Immature natural killer cell (primary cell): ENCODE measurements at regions not wholly inside any gene's neighbourhood (a gene's known extent, or its start where the extent isn't known, plus 50 kb on each side); places are given as distances from the start of the nearest gene placed in this dataset.

Source experiments
- DNase-seq, 3 donors: peaks; one replicate each; pipeline ENCODE4 v3.0.0; 2022; ENCODE audit warnings: mixed read lengths in 1 of 3
- H3K27ac Mint-ChIP-seq, 6 donors: one replicate each; pipeline ENCODE4 v1.8.0; 2020; ENCODE audit warnings: mixed read lengths in 6 of 6, mild to moderate bottlenecking in 5 of 6, inconsistent platforms in 4 of 6, moderate library complexity in 3 of 6
- H3K27me3 Mint-ChIP-seq, 3 donors: one replicate each; pipeline ENCODE4 v1.8.0; 2020 to 2021; ENCODE audit warnings: low read depth in 3 of 3, mild to moderate bottlenecking in 3 of 3, mixed read lengths in 3 of 3, moderate library complexity in 3 of 3, inconsistent platforms in 1 of 3
- H3K36me3 Mint-ChIP-seq, 3 donors: one replicate each; pipeline ENCODE4 v1.8.0; 2020; ENCODE audit warnings: mixed read lengths in 3 of 3, inconsistent platforms in 2 of 3, mild to moderate bottlenecking in 2 of 3
- H3K4me1 Mint-ChIP-seq, 2 donors: one replicate each; pipeline ENCODE4 v1.8.0; 2020; ENCODE audit warnings: inconsistent platforms in 2 of 2, mild to moderate bottlenecking in 2 of 2, mixed read lengths in 2 of 2, moderate library complexity in 1 of 2
- H3K4me3 Mint-ChIP-seq, 5 donors: one replicate each; pipeline ENCODE4 v1.8.0; 2020; ENCODE audit warnings: mild to moderate bottlenecking in 5 of 5, mixed read lengths in 5 of 5, inconsistent platforms in 3 of 5, moderate library complexity in 3 of 5
- H3K9me3 Mint-ChIP-seq, 6 donors: one replicate each; pipeline ENCODE4 v1.8.0; 2020; ENCODE audit warnings: mild to moderate bottlenecking in 6 of 6, mixed read lengths in 6 of 6, inconsistent platforms in 4 of 6, moderate library complexity in 3 of 6

DNA sequence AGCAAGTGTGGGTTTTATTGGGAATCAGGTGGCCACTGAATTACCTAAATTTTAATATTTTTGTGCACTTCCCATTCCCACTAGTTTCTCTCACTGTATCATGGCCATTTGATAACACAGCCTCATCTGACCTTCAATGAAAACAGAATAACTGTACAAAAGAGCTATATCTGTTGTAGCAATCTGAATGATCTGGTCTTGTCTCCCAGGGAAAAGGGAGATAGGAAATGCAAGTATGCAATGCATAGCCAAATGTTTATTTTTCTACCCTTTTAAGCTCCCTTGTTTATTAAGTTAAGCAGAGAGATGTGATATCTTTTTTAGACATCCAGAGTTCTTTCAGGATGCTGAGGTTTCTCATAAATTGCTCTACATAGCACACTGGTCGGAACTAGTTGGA is 288.3 kb upstream of the CLINT1 start:
- Mint-ChIP-seq H3K36me3 (no peaks in the 10 kb centered on the region), H3K9me3 (no peaks in the 10 kb centered on the region), H3K27ac (no peak overlapping the region), H3K4me3 (no peak overlapping the region), H3K27me3 (peaks cover 3 to 4% (median 4%) of the 10 kb centered on the region in 3 donors), H3K4me1 (no peaks in the 10 kb centered on the region)
- no peak for DNase-seq

DNA sequence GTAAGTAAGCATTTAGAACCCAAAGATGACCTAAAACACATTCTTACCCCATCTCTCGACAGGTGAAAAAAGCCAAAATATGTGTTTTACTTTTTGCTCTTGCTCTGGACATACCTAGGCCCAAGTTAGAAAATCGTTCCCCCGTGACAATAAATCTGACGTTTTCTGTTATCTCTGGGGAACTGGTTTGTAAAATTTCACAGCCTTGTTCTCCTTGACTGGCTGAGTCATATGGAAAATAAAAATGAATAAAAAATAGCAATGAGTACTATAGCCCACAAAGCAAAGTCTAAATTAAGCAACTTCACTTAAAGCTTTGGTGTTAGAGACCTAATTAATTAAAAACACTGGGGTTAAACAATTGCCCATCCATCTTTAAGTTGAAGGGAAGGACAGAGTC is 286.9 kb upstream of the CLINT1 start:
- Mint-ChIP-seq H3K4me1 (no peaks in the 10 kb centered on the region), H3K27me3 (peaks cover 2 to 4% (median 4%) of the 10 kb centered on the region in 3 donors), H3K36me3 (no peaks in the 10 kb centered on the region), H3K27ac (no peak overlapping the region), H3K4me3 (no peak overlapping the region), H3K9me3 (no peaks in the 10 kb centered on the region)
- DNase-seq, result no peak

DNA sequence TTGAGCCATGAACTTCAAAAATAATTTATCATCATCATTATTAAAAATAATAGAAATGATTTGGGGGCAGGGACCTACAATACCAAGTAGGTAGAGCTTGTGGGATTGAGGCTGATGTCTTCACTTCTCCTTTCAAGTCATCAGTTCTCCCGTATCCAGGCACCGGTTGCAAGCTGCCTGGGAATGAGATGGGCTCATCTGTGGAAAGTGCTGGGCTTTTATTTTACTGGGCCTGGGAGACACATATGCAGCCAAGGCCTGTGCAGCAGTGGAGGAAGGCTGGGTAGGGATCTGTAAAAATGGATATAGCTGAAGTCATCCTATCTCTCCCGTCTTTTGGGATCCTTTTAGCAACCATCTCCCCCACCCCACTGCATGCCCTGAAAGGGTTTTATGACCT is 284.1 kb upstream of the CLINT1 start:
- H3K9me3 Mint-ChIP-seq, result peaks cover 0 to 2% (median 0%) of the 10 kb centered on the region in 6 donors
- H3K4me3 Mint-ChIP-seq, result no peak overlapping the region
- no peak for DNase-seq
- peaks cover 0 to 6% (median 3%) of the 10 kb centered on the region in 3 donors for H3K27me3 Mint-ChIP-seq
- no peaks in the 10 kb centered on the region for H3K36me3 Mint-ChIP-seq
- H3K4me1 Mint-ChIP-seq, result no peaks in the 10 kb centered on the region
- H3K27ac Mint-ChIP-seq, result no peak overlapping the region

DNA sequence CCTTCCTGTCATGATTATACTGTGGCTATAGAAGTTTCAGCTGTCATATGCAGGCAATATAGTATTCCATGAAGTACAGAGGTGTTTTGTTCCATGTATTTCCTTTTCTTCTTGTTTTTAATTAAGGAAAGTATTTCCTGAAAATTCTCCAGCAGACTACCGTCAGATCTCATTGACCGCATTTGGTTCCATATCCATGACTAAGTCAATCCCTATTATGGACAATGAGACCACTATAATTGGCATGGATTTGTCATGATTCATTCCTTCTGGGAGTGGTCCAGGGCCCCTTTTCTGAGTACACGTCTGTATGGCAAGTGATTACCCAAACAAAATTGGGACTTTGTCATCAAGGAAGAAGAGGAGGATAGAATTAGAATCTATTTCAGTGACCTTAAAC is 283.2 kb upstream of the CLINT1 start:
- Mint-ChIP-seq H3K4me3 (no peak overlapping the region), H3K27ac (no peak overlapping the region), H3K27me3 (peaks cover 0 to 6% (median 3%) of the 10 kb centered on the region in 3 donors), H3K9me3 (peaks cover 0 to 2% (median 0%) of the 10 kb centered on the region in 6 donors), H3K4me1 (no peaks in the 10 kb centered on the region), H3K36me3 (no peaks in the 10 kb centered on the region)
- DNase-seq, result no peak

DNA sequence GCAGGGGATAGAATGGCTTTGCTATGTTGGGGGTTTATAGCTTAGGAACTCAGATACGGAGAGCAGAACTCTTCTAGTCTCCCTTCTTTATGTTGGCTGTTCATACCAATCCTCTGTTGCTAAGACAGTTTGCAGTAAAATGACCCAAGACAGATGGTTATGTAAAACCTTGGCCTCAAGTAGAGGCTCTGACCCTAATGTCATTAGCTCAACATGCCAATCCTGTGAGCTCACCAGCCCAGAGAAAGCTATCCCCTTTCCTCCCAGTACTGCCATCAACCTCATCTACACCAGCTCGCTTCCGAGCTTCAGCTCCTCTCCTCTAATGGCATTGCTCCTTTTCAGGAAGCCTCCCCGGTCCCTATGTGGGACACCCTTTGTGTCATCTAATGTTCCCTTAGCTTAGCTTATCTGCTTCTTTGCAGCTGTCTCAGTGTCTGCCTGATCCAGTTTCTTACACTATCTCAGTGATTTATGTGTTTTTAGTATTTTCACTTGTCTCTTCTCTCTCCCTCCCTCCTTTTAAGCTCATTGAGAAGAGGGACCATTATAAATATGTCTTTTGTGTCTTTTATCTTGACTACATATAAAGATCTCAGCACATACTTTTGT is 281.3 kb upstream of the CLINT1 start:
- peaks cover 0 to 2% (median 0%) of the 10 kb centered on the region in 6 donors for H3K9me3 Mint-ChIP-seq
- no peak for DNase-seq
- no peak overlapping the region for H3K27ac Mint-ChIP-seq
- no peaks in the 10 kb centered on the region for H3K36me3 Mint-ChIP-seq
- H3K4me3 Mint-ChIP-seq, result no peak overlapping the region
- no peaks in the 10 kb centered on the region for H3K4me1 Mint-ChIP-seq
- peaks cover 0 to 6% (median 3%) of the 10 kb centered on the region in 3 donors for H3K27me3 Mint-ChIP-seq

DNA sequence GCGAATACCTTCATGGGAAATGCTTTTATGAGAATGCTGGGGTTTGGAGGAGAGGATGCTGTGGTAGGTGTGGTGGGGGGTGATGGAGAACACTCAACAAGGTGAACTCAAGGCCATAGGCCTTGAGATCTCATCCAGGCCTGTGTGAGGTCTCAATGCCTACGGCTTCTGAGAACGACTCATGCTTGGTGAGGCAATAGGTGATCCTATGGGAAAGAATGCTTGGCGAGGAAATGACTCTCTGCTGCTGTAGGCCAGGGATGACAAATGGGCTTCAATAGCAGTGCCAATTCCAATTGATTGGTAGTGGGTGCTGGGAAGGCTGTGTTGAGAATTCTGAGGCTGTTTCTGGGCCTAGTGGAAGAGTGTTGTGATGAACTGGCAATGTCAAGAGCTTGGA is 280.2 kb upstream of the CLINT1 start:
- H3K4me1 Mint-ChIP-seq, result no peaks in the 10 kb centered on the region
- DNase-seq, result no peak
- H3K27me3 Mint-ChIP-seq, result peaks cover 0 to 3% (median 3%) of the 10 kb centered on the region in 3 donors
- peaks cover 0 to 2% (median 0%) of the 10 kb centered on the region in 6 donors for H3K9me3 Mint-ChIP-seq
- H3K4me3 Mint-ChIP-seq, result no peak overlapping the region
- no peaks in the 10 kb centered on the region for H3K36me3 Mint-ChIP-seq
- no peak overlapping the region for H3K27ac Mint-ChIP-seq

DNA sequence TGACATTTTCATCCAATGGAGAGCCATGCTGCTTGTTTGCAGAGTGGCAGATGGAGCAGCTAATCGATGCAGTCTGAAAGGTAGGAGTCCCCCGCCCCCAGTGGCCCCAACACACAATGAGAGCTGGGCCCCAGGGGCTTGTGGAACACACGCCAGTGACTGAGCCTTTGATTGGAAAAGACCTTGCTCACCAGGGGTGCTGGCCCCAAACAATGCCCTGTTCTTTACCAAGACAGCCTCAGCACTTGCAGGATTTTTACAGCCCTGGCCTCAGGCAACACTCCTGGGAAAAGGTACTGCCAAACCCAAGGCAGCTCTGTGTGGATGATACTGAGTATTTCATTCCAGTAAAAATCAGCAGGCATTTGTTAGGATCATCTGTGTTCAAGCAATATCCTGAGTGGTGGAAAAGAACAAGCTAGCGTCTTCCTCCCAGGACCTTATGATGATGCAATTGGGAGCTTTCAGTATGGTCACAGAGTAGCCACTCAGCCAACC is 276.8 kb upstream of the CLINT1 start:
- Mint-ChIP-seq H3K27me3 (peaks cover 0 to 2% (median 0%) of the 10 kb centered on the region in 3 donors), H3K4me3 (no peak overlapping the region), H3K27ac (no peak overlapping the region), H3K36me3 (no peaks in the 10 kb centered on the region), H3K4me1 (no peaks in the 10 kb centered on the region), H3K9me3 (peaks cover 0 to 2% (median 0%) of the 10 kb centered on the region in 6 donors)
- no peak for DNase-seq

DNA sequence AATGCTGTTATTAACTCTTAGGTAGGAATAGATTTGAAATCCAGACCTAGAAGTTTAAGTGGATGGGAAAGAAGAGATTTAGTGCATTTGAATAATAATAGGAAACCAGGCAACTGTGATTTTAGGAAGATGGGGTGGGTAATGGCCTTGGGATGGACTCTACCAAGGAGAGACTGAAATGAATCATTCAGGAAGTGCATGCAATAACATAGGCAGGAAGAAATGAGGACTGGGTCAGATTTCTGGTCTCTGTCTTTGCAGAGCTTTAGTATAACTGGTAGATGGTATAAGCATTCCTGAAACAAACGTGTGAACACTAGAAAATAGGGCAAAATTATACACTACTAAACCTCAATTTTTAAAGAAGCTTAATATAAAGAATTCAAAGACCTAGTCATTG is 274.4 kb upstream of the CLINT1 start:
- DNase-seq, result no peak
- H3K27me3 Mint-ChIP-seq, result peaks cover 0 to 2% (median 0%) of the 10 kb centered on the region in 3 donors
- H3K27ac Mint-ChIP-seq, result no peak overlapping the region
- H3K36me3 Mint-ChIP-seq, result no peaks in the 10 kb centered on the region
- no peak overlapping the region for H3K4me3 Mint-ChIP-seq
- H3K4me1 Mint-ChIP-seq, result no peaks in the 10 kb centered on the region
- H3K9me3 Mint-ChIP-seq, result peaks cover 0 to 2% (median 0%) of the 10 kb centered on the region in 6 donors

DNA sequence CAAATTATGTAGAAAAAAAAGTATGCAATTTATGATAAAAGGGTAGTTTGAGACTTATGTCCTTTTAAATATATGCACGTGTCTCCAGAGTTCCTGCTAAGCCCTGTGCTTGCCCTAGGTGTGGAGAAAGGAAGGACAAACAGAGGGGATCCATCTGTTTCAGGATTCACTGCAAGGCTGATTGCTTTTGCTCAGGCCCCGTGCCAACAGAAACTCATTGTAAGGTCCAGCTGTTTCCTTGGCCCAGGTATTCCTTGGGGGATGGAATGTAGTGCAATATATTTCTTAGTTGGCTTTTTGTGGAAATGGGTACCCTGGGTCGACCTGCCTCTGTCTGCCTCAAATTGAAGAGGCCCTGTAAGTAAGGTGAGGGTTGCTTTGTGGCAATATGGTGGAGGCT is 268.6 kb upstream of the CLINT1 start:
- Mint-ChIP-seq H3K4me3 (no peak overlapping the region), H3K36me3 (no peaks in the 10 kb centered on the region), H3K9me3 (peaks cover 0 to 2% (median 0%) of the 10 kb centered on the region in 6 donors), H3K4me1 (no peaks in the 10 kb centered on the region), H3K27ac (no peak overlapping the region), H3K27me3 (peaks cover 1 to 2% (median 2%) of the 10 kb centered on the region in 3 donors)
- DNase-seq, result no peak

DNA sequence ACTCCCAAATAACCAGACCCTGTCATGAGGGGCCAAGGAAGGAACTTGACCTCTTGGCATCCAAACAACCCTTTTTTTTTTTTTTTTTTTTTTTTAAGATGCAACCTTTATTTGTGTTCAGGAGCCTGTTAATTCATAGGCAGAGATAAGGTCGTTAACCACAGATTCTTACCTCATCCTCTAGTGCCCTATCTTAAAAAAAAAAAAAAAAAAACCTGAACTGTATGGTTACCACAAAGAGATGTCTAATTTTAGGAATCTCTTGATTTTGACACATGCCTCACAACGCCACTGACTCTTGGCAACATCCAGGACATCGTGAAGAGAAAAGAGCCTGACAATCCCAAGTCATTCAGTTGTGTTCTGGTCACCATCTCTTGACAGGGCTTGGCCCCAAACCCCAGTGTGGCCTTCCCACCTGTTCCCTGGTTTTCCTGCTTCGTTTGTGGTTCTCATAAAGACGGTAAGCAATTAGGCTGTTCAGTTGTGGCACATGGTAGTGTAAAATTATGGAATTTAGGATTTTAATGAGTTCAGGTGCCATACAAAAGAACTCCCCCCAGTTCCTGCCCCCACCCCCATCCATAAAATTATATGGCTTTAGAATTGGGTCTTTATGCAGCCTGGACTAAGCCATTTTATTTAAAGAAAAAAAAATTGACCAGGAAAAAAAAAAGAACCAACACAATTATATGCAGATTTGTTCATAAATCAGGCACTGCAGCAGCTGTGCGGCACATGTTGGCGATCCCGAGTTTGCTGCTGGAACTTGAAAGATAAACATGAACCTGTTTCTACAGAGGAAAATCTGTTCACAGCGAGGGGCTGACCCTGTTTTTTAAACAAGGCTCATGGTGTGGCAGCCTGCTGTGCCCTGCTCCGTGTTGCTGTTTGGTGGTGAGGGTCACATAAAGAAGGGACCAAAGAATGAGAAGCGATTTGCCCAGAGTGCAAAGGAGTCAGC is 267.8 kb upstream of the CLINT1 start:
- H3K4me1 Mint-ChIP-seq, result no peaks in the 10 kb centered on the region
- H3K9me3 Mint-ChIP-seq, result peaks cover 0 to 2% (median 0%) of the 10 kb centered on the region in 6 donors
- no peak overlapping the region for H3K27ac Mint-ChIP-seq
- H3K27me3 Mint-ChIP-seq, result peaks cover 1 to 2% (median 2%) of the 10 kb centered on the region in 3 donors
- DNase-seq, result no peak
- H3K4me3 Mint-ChIP-seq, result no peak overlapping the region
- H3K36me3 Mint-ChIP-seq, result no peaks in the 10 kb centered on the region

DNA sequence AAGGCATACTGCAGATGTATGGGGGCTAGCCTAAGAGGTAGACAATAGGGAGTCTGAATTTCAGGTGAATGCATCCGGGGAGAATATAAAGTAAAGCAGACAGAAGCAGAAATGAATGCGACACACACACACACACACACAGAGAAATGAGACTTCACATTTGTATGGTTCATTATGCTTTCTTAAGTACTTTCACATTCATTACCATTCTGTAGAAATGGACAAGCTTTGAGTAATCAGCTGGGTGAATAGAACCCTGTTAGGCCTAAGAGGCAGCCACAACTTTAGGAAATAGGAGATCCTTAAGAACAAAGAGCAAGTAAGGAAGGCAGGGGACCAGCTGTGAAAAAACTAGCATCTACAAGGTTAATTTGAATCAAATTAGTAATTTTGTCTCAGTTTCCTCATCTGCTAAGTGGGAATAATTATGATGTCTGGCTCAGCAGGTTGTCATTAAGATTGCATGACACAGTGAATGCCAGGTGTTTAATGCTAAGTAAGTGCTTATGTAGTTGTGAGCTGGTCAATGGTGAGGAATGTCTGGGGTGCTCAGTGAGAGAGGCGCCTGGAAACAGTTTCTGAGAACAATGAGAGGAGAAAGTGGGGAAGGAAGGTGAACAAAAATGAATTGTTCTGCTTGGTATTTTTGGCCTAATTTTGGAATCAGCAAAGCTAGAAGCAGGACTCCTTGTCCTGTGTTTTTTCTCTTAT is 265.8 kb upstream of the CLINT1 start:
- no peak overlapping the region for H3K27ac Mint-ChIP-seq
- H3K9me3 Mint-ChIP-seq, result peaks cover 0 to 2% (median 0%) of the 10 kb centered on the region in 6 donors
- DNase-seq, result no peak
- no peaks in the 10 kb centered on the region for H3K4me1 Mint-ChIP-seq
- no peaks in the 10 kb centered on the region for H3K36me3 Mint-ChIP-seq
- no peak overlapping the region for H3K4me3 Mint-ChIP-seq
- H3K27me3 Mint-ChIP-seq, result peaks cover 1 to 2% (median 2%) of the 10 kb centered on the region in 3 donors

DNA sequence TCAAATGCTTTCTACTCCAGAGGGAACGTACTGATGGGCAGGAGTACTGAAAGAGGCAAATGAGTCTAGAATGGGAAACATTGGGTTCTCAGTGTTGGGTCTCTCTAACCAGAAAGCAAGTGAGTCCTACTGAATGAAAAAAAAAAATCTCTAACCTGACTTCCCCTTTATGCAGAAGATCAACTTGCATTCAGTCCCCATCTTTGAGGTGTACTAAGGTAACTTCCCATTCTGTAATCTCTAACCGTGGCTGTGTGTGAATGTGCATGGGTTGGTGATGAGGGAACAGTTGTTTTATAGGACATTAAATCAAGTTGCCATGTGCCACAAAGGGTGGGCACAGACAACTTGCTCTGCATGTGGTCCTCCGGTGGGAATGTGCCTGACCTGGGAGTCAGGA is 264.6 kb upstream of the CLINT1 start:
- no peak for DNase-seq
- H3K27me3 Mint-ChIP-seq, result peaks cover 1 to 4% (median 2%) of the 10 kb centered on the region in 3 donors
- no peaks in the 10 kb centered on the region for H3K9me3 Mint-ChIP-seq
- H3K4me3 Mint-ChIP-seq, result no peak overlapping the region
- no peak overlapping the region for H3K27ac Mint-ChIP-seq
- no peaks in the 10 kb centered on the region for H3K36me3 Mint-ChIP-seq
- no peaks in the 10 kb centered on the region for H3K4me1 Mint-ChIP-seq

DNA sequence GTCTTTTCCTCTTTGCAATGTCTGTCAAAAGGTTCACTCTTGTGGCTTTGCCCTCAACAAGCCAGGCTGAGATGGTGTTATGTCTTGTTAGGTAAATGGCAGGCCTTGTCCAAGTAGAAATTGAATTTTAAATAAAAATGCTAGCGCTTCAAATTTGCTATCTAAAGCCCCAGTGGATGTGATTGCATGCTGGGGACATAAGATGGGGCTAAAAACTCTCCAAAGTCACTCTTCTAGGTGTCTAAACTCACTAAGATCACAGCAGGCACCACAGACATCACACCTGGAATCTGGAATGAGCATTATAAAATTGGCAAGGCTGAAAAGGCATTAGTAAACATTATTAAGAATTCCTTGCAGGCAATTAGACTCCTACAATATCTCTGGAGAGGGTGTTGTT is 262.7 kb upstream of the CLINT1 start:
- Mint-ChIP-seq H3K27ac (no peak overlapping the region), H3K4me1 (no peaks in the 10 kb centered on the region), H3K36me3 (no peaks in the 10 kb centered on the region), H3K4me3 (no peak overlapping the region), H3K27me3 (peaks cover 5 to 9% (median 6%) of the 10 kb centered on the region in 3 donors), H3K9me3 (no peaks in the 10 kb centered on the region)
- no peak for DNase-seq

DNA sequence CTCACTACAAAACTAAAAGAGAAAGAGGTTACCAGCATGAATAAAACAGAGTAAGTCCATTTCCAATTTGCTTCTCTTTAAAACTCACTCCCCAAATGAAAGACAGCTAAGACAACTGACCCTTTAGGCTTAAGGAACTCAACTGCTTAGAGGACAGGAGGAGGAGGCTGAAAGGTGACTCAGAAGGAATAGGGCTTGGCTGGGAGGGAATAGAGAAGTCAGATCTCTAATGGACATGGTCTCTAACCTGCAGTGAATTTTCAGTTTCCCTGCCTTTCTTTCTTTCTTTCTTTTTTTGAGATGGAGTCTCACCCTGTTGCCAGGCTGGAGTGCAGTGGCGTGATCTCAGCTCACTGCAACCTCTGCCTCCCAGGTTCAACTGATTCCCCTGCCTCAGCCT is 261.8 kb upstream of the CLINT1 start:
- no peak overlapping the region for H3K4me3 Mint-ChIP-seq
- no peaks in the 10 kb centered on the region for H3K9me3 Mint-ChIP-seq
- peaks cover 5 to 11% (median 6%) of the 10 kb centered on the region in 3 donors for H3K27me3 Mint-ChIP-seq
- DNase-seq, result no peak
- H3K27ac Mint-ChIP-seq, result no peak overlapping the region
- no peaks in the 10 kb centered on the region for H3K4me1 Mint-ChIP-seq
- H3K36me3 Mint-ChIP-seq, result no peaks in the 10 kb centered on the region
